ENCODE measurements at regions not wholly inside any gene's neighbourhood (a gene's known extent, or its start where the extent isn't known, plus 50 kb on each side); places are given as distances from the start of the nearest gene placed in this dataset.

GRCh38 chr22:49659281-49659923, 168.3 kb downstream of the BRD1 start:
- DNase-seq (ENCODE audit: low read depth): no peak

- no peak for DNase-seq (ENCODE audit: low read depth)
Observed at GRCh38 chr22:49658902-49659280, 168.8 kb downstream of the BRD1 start.

- DNase-seq (ENCODE audit: low read depth): no peak
Observed at GRCh38 chr22:49657974-49658590, 169.6 kb downstream of the BRD1 start.

GRCh38 chr22:49657275-49657973, 170.2 kb downstream of the BRD1 start:
- DNase-seq (ENCODE audit: low read depth): peak; percentile 66

GRCh38 chr22:49656883-49657274, 170.8 kb downstream of the BRD1 start:
- DNase-seq (ENCODE audit: low read depth): peak; percentile 14

- DNase-seq (ENCODE audit: low read depth): no peak
Observed at GRCh38 chr22:49656291-49656851, 171.3 kb downstream of the BRD1 start.

- no peak for DNase-seq (ENCODE audit: low read depth)
Observed at GRCh38 chr22:49655168-49655812, 172.4 kb downstream of the BRD1 start.

GRCh38 chr22:49650336-49651241, 177.1 kb downstream of the BRD1 start:
- DNase-seq (ENCODE audit: low read depth): no peak

GRCh38 chr22:49649166-49650068, 178.3 kb downstream of the BRD1 start:
- DNase-seq (ENCODE audit: low read depth): no peak

- DNase-seq (ENCODE audit: low read depth): no peak
Observed at GRCh38 chr22:49648053-49648452, 179.6 kb downstream of the BRD1 start.

- no peak for DNase-seq (ENCODE audit: low read depth)
Observed at GRCh38 chr22:49647627-49648026, 180.0 kb downstream of the BRD1 start.

GRCh38 chr22:49646876-49647275, 180.8 kb downstream of the BRD1 start:
- DNase-seq (ENCODE audit: low read depth): no peak

GRCh38 chr22:49645791-49646550, 181.7 kb downstream of the BRD1 start:
- no peak for DNase-seq (ENCODE audit: low read depth)

GRCh38 chr22:49645257-49645656, 182.4 kb downstream of the BRD1 start:
- DNase-seq (ENCODE audit: low read depth): no peak

- no peak for DNase-seq (ENCODE audit: low read depth)
Observed at GRCh38 chr22:49643998-49644397, 183.7 kb downstream of the BRD1 start.

GRCh38 chr22:49643466-49643865, 184.2 kb downstream of the BRD1 start:
- no peak for DNase-seq (ENCODE audit: low read depth)

GRCh38 chr22:49642741-49643140, 184.9 kb downstream of the BRD1 start:
- no peak for DNase-seq (ENCODE audit: low read depth)

- no peak for DNase-seq (ENCODE audit: low read depth)
Observed at GRCh38 chr22:49642331-49642730, 185.3 kb downstream of the BRD1 start.

- DNase-seq (ENCODE audit: low read depth): no peak
Observed at GRCh38 chr22:49641770-49642313, 185.8 kb downstream of the BRD1 start.
